Peyer's patch (tissue), 4 donors: ENCODE measurements at regions not wholly inside any gene's neighbourhood (a gene's known extent, or its start where the extent isn't known, plus 50 kb on each side); places are given as distances from the start of the nearest gene placed in this dataset.

Experiments
- DNase-seq, 3 donors: peaks; one replicate each; pipeline ENCODE4 v3.0.0-alpha.2; 2017 to 2019
- H3K27ac ChIP-seq, 4 donors: fragments of 200-600 bp; sonication (generic); one replicate each; pipeline ENCODE4 v1.5.1; 2016 to 2019
- H3K27me3 ChIP-seq, 2 donors: fragments of 200-600 bp; sonication (generic); one replicate each; pipeline ENCODE4 v1.5.1; 2019
- H3K36me3 ChIP-seq, 3 donors: fragments of 200-600 bp; sonication (generic); one replicate each; pipeline ENCODE4 v1.5.1; 2016 to 2019
- H3K4me1 ChIP-seq, 4 donors: fragments of 200-600 bp; sonication (generic); one replicate each; pipeline ENCODE4 v1.5.1; 2016 to 2019
- H3K4me3 ChIP-seq, 4 donors: fragments of 200-600 bp; sonication (generic); 1 replicate in 3 of 4; 2 replicates in 1 of 4; pipeline ENCODE4 v1.5.1; 2016 to 2019; ENCODE audit warnings: mild to moderate bottlenecking in 1 of 4
- H3K9me3 ChIP-seq, 4 donors: fragments of 200-600 bp; sonication (generic); one replicate each; pipeline ENCODE4 v1.5.1; 2016 to 2019; ENCODE audit warnings: mild to moderate bottlenecking in 1 of 4
- POLR2A ChIP-seq, 2 donors: fragments of 450-650 bp; IDR thresholded peaks; one replicate each; pipeline ENCODE4 v1.5.1; 2017; ENCODE audit warnings: antibody characterized with exemption in 2 of 2, mild to moderate bottlenecking in 2 of 2, moderate library complexity in 2 of 2
- TF ChIP-seq, protein P1 (sequence below), 6 experiments: fragments of 450-650 bp in 4 of 6; fragments of 200-600 bp in 2 of 6; sonication (generic) in 1 of 6; IDR thresholded peaks; one replicate each; pipeline ENCODE4 v1.5.1; 2017 to 2019; ENCODE audit warnings: antibody characterized with exemption in 6 of 6, mild to moderate bottlenecking in 3 of 6, moderate library complexity in 1 of 6

- Histone ChIP-seq H3K4me1 (no peaks in the 10 kb centered on the region), H3K9me3 (no peaks in the 10 kb centered on the region), H3K27me3 (no peaks in the 10 kb centered on the region), H3K4me3 (no peak overlapping the region), H3K27ac (no peak overlapping the region), H3K36me3 (no peaks in the 10 kb centered on the region)
- no peak for DNase-seq
- TF ChIP-seq POLR2A (IDR thresholded peaks at IDR 0.05): no peak
- TF ChIP-seq, protein P1, sequence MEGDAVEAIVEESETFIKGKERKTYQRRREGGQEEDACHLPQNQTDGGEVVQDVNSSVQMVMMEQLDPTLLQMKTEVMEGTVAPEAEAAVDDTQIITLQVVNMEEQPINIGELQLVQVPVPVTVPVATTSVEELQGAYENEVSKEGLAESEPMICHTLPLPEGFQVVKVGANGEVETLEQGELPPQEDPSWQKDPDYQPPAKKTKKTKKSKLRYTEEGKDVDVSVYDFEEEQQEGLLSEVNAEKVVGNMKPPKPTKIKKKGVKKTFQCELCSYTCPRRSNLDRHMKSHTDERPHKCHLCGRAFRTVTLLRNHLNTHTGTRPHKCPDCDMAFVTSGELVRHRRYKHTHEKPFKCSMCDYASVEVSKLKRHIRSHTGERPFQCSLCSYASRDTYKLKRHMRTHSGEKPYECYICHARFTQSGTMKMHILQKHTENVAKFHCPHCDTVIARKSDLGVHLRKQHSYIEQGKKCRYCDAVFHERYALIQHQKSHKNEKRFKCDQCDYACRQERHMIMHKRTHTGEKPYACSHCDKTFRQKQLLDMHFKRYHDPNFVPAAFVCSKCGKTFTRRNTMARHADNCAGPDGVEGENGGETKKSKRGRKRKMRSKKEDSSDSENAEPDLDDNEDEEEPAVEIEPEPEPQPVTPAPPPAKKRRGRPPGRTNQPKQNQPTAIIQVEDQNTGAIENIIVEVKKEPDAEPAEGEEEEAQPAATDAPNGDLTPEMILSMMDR (IDR thresholded peaks at IDR 0.05): no peak
These were observed 86.5 kb upstream of the TMCC3 start for GRCh38 chr12:94736820-94737219.

- no peak for DNase-seq
- TF ChIP-seq POLR2A (IDR thresholded peaks at IDR 0.05): no peak
- TF ChIP-seq, protein P1 (IDR thresholded peaks at IDR 0.05): no peak
- Histone ChIP-seq H3K36me3 (no peaks in the 10 kb centered on the region), H3K27me3 (no peaks in the 10 kb centered on the region), H3K4me1 (no peaks in the 10 kb centered on the region), H3K27ac (no peak overlapping the region), H3K9me3 (no peaks in the 10 kb centered on the region), H3K4me3 (no peak overlapping the region)
These were observed 85.6 kb upstream of the TMCC3 start for GRCh38 chr12:94736004-94736403.

DNA sequence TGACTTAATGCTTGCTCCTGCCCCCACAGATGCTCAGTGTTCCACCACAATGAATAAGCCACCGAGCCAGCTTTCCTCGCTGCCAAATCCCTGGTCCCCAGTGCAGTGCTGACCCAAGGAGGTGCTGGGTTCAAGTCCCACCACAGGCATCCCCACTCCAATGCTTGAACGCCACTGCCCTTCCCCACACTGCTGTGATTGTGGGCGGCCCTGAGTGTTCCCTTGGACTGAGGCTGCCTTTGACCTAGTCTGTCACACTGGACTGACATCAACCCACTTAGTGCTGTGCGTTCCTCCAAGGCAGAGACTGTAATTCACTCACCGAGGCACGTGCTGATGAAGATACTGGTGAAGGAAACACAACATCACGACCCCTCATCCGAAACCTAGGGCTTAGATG is 83.4 kb upstream of the TMCC3 start:
- Histone ChIP-seq H3K9me3 (no peaks in the 10 kb centered on the region), H3K27ac (no peak overlapping the region), H3K27me3 (no peaks in the 10 kb centered on the region), H3K4me1 (no peaks in the 10 kb centered on the region), H3K4me3 (no peak overlapping the region), H3K36me3 (no peaks in the 10 kb centered on the region)
- DNase-seq: no peak
- TF ChIP-seq, protein P1 (IDR thresholded peaks at IDR 0.05): no peak
- TF ChIP-seq POLR2A (IDR thresholded peaks at IDR 0.05): no peak

- Histone ChIP-seq H3K27me3 (no peaks in the 10 kb centered on the region), H3K27ac (no peak overlapping the region), H3K9me3 (no peaks in the 10 kb centered on the region), H3K36me3 (no peaks in the 10 kb centered on the region), H3K4me1 (no peaks in the 10 kb centered on the region), H3K4me3 (no peak overlapping the region)
- TF ChIP-seq POLR2A (IDR thresholded peaks at IDR 0.05): no peak
- no peak for DNase-seq
These were observed 82.1 kb upstream of the TMCC3 start for GRCh38 chr12:94732367-94732990.

DNA sequence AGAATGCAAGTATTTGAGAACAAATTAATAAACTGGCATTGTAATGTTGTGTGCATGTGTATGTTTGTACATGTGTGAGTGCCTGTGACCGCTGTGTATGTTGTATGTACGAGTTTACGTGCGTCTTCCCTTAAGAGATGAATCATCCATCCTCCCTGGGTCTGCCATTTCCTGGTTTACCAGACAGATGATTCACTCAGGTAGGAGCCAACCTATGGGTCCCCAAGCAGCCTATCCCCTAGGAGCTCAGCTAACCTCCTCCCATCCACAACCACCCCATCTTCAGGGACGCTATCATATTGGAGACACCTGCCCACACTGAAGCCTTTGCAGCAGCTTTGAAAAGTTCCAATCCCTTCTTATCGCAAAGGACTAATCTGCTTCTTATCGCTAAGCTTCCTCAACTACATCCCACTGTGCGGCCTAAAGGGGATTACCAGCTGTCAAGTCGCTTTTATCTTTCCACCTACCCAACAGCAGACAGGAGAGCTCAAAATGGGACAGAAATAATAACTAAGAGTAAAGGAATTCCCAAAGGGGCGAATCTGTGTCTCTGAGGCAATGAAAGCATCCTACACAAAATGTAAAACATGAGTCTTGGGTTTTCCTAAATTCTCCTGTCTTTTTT is 81.5 kb upstream of the TMCC3 start:
- TF ChIP-seq POLR2A (IDR thresholded peaks at IDR 0.05): no peak
- TF ChIP-seq, protein P1 (IDR thresholded peaks at IDR 0.05): no peak

GRCh38 chr12:94730847-94731246 is 80.5 kb upstream of the TMCC3 start:
- TF ChIP-seq, protein P1 (IDR thresholded peaks at IDR 0.05): no peak
- no peak for TF ChIP-seq POLR2A (IDR thresholded peaks at IDR 0.05)
- H3K27ac ChIP-seq: no peak overlapping the region
- H3K9me3 ChIP-seq: no peaks in the 10 kb centered on the region
- no peak for DNase-seq
- H3K27me3 ChIP-seq: no peaks in the 10 kb centered on the region
- H3K4me3 ChIP-seq: no peak overlapping the region
- no peaks in the 10 kb centered on the region for H3K36me3 ChIP-seq
- H3K4me1 ChIP-seq: no peaks in the 10 kb centered on the region

More for the DNA sequence above, 81.5 kb upstream of the TMCC3 start:
- no peak overlapping the region for H3K4me3 ChIP-seq
- no peaks in the 10 kb centered on the region for H3K27me3 ChIP-seq
- no peak overlapping the region for H3K27ac ChIP-seq
- H3K36me3 ChIP-seq: no peaks in the 10 kb centered on the region
- no peak for DNase-seq
- no peaks in the 10 kb centered on the region for H3K9me3 ChIP-seq
- no peaks in the 10 kb centered on the region for H3K4me1 ChIP-seq
